ENCODE measurements at regions not wholly inside any gene's neighbourhood (a gene's known extent, or its start where the extent isn't known, plus 50 kb on each side); places are given as distances from the start of the nearest gene placed in this dataset.
"Not testable (repeated sequence)": the region's sequence is repeated elsewhere in the genome, so short reads cannot be mapped to it uniquely, and the experiment has no call there.

GRCh38 chr5:101929628-101930027 is 366.5 kb downstream of the SLCO4C1 start:
- no peak for DNase-seq

GRCh38 chr5:101917166-101917565 is 378.9 kb downstream of the SLCO4C1 start:
- DNase-seq: no peak

GRCh38 chr5:101915554-101915953 is 380.5 kb downstream of the SLCO4C1 start:
- DNase-seq: no peak

- DNase-seq: no peak
Measured at GRCh38 chr5:101904736-101905135, 391.3 kb downstream of the SLCO4C1 start.

DNA sequence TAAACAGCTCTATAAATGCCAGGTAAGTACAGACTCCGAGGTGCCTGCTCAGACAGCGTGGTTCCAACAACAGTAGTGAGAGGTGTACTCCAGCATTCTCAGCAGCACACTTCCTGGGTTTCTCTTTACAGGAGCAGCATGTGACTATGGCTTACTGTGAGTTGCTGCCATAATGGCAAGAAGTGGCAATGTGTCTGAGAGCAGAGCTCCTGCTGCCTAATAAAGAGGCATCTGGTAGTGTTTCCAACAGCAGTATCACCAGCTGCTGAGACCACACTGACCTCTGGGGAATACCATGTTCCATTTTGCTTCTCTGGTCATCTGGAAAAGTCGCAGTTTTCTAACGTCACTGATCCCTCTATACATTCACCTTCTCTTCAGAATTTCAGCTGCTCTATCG is 398.2 kb downstream of the SLCO4C1 start:
- no peak for DNase-seq

- DNase-seq: no peak
Measured at GRCh38 chr5:101894985-101895384, 401.1 kb downstream of the SLCO4C1 start.

- no peak for DNase-seq
Measured at GRCh38 chr5:101878190-101878589, 417.9 kb downstream of the SLCO4C1 start.

DNA sequence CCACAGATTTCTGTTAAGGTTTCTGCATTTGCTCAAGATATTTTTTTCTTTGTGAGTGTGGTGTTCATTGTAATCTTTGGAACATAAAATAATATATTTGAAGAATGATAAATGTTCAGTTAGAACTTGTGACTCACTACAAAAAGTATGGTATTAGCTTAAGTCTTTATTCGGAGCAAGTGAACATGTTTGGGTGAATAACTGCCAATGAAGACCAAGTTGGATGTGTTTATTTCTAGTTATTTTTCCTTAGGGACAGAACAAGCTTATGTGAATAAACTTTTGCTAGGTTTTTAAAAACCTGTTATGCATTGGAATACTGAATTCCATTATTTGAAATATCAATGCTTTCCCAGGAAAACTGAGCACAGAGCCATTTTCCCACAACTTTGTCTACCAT is 418.6 kb downstream of the SLCO4C1 start:
- no peak for DNase-seq

DNA sequence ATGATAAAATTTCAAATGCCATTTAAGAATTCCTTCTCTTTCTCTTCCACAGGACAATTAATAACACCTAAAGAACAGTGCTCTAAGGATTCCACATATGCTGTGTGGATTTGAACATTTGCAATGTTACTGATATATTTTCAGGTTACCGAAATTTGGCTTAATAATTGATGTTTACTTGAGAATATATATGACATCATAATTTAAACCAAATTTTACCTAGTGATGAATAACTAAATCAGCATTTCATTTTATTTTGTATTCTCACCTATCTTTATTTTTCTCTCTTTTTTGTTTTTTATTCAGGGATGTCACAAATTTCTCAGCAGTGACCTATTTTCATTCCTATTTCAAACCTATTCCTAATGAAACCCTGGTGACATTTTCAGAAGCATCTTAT is 429.6 kb downstream of the SLCO4C1 start:
- no peak for DNase-seq

GRCh38 chr5:101860563-101860962 is 435.5 kb downstream of the SLCO4C1 start:
- DNase-seq: no peak

DNA sequence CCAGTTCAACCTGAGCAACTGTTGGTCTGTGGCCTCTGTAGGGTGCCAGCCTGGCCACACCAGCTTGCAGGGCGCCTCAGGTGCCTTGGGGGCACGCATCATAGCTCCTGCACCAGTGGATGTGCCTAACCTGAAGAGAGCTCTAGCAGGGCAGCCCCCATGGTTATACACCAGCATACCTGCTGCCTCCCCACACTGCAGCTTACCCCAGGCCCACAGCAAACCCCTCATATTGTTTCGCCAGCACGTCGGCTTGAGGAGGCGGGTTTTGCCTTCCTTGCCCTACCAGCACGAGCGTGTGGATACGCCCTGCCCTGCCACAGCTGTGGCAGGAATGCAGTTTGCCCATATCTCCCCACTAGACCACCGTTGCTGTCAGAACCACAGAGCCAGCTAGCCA is 435.9 kb downstream of the SLCO4C1 start:
- DNase-seq: no peak

GRCh38 chr5:101846496-101846895 is 449.6 kb downstream of the SLCO4C1 start:
- DNase-seq: no peak

- DNase-seq: no peak
Measured at GRCh38 chr5:101843055-101843454, 453.0 kb downstream of the SLCO4C1 start.

DNA sequence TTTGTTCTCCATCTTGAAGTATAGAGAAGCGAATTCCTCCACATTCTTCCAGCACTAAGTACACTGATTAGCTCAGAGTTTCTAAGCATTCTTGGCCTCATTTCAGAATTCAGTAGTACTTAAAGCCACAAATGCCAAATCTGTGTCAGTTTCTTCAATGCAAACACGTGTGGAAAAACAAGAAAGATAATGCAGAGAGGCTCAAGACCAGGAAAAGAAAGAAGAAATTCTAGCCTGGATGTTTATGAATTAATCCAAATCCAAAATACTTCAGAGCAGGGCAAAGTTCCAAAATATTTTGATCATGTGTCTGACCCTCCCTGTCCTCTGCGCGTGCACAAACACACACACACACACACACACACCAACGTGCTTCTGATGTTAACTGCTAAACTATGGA is 457.6 kb downstream of the SLCO4C1 start:
- DNase-seq: no peak

DNA sequence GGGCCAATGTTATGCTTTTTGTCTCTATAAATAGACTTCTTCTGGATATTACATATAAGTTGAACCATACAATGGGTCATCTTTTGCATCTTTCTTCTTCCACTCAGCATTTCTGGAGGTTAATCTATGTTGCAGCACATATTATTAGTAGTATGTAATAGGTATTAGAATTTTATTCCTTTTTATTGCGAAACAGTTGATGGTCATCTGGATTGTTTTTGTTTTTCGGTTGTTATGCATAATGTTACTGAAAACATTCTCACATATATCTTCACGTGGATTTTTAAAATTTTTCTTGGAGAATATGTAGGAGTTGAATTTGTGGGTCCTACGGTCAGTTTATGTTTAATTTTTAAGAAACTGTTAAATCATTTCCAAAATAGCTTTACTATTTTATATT is 466.8 kb downstream of the SLCO4C1 start:
- DNase-seq: no peak

- no peak for DNase-seq
Measured at GRCh38 chr5:101811466-101811865, 484.6 kb downstream of the SLCO4C1 start.

GRCh38 chr5:101806410-101806809 is 489.7 kb downstream of the SLCO4C1 start:
- no peak for DNase-seq

- DNase-seq: no peak
Measured at GRCh38 chr5:101796427-101796826, 499.7 kb downstream of the SLCO4C1 start.

- no peak for DNase-seq
Measured at GRCh38 chr5:101788797-101789196, 507.3 kb downstream of the SLCO4C1 start.

- no peak for DNase-seq
Measured at GRCh38 chr5:101785090-101785489, 511.0 kb downstream of the SLCO4C1 start.

GRCh38 chr5:101783241-101784013 is 512.7 kb downstream of the SLCO4C1 start:
- no peak for DNase-seq

DNA sequence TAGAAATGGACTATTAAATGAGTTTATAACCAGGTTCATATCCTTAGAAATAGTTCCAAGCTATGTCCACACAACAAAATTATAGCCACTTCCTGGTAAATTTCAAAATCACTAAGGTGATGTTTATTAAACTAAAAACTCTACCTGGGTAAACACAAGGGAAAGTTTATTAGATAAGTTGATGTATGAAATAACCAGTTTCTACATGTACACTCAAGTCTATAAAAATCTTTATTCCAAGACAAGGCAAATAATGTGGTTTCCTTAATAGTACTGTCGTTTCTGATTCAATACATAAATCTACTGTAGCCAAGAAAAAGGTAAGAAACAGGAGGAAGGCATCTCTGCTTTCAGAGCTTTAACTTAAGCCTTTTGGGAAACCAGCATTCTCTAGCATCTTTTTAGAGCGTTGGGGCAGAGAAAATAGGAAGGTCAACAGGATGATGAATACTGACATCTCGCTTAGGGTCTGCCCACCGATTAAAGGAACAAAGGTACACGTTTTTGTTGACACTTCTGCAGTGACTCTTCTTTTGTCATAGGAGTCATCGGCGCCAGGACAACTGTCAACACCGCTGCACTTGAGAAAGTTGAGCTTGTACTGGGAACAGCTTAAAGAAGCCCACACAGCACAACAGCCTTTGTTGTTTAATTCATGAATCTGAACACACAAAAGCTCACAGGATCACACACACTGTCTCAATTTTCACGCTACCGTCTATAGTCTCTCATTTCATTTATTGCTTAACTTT is 513.6 kb downstream of the SLCO4C1 start:
- no peak for DNase-seq

DNA sequence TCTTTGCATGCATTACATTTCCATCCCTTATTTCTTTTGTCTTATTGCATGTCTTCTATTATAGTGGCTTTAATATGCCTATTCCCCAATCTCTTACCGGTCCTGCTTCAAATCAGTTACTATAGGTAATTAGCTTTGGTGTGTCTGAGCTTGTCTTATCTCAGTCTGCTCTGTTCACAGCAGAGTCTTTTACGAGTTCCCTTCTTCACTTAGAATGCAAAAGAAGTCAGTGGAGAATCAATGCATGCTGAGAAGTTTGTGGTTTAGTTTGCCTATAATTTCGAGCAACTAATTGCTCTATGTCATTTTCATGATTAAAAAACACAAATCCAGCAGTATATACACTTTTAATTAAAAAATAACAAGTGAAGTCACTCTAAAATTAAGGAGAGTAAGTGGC is 545.0 kb downstream of the SLCO4C1 start:
- no peak for DNase-seq

GRCh38 chr5:101743000-101743399 is 553.1 kb downstream of the SLCO4C1 start:
- DNase-seq: not testable (repeated sequence)

- no peak for DNase-seq
Measured at GRCh38 chr5:101728933-101729332, 567.2 kb downstream of the SLCO4C1 start.
